Inferior parietal cortex (tissue), 1 donor: ENCODE measurements at regions not wholly inside any gene's neighbourhood (a gene's known extent, or its start where the extent isn't known, plus 50 kb on each side); places are given as distances from the start of the nearest gene placed in this dataset.
"Not testable (repeated sequence)": the region's sequence is repeated elsewhere in the genome, so short reads cannot be mapped to it uniquely, and the experiment has no call there.

ENCODE experiments used
- DNase-seq: peaks from one replicate; pipeline ENCODE4 v3.0.0-alpha.2; 2016; ENCODE audit errors: extremely low spot score

GRCh38 chr10:28859791-28860190, 182.5 kb downstream of the BAMBI start:
- DNase-seq: no peak

- DNase-seq: no peak
Observed at GRCh38 chr10:28862219-28862618, 184.9 kb downstream of the BAMBI start.

- no peak for DNase-seq
Observed at GRCh38 chr10:28869606-28870201, 192.4 kb downstream of the BAMBI start.

- DNase-seq: no peak
Observed at GRCh38 chr10:28871665-28872064, 194.3 kb downstream of the BAMBI start.

- DNase-seq: no peak
Observed at GRCh38 chr10:28872587-28873165, 195.4 kb downstream of the BAMBI start.

GRCh38 chr10:28873540-28873939, 196.2 kb downstream of the BAMBI start:
- DNase-seq: no peak

- no peak for DNase-seq
Observed at GRCh38 chr10:28874210-28874609, 196.9 kb downstream of the BAMBI start.

GRCh38 chr10:28875549-28876081, 198.3 kb downstream of the BAMBI start:
- DNase-seq: no peak

GRCh38 chr10:28878236-28878970, 201.1 kb downstream of the BAMBI start:
- peak; percentile 42 for DNase-seq

GRCh38 chr10:28879246-28879645, 201.9 kb downstream of the BAMBI start:
- DNase-seq: no peak

- DNase-seq: no peak
Observed at GRCh38 chr10:28879875-28880682, 202.8 kb downstream of the BAMBI start.

GRCh38 chr10:28880683-28880950, 203.3 kb downstream of the BAMBI start:
- no peak for DNase-seq

- DNase-seq: no peak
Observed at GRCh38 chr10:28881171-28881882, 204.0 kb downstream of the BAMBI start.

GRCh38 chr10:28883741-28884423, 206.6 kb downstream of the BAMBI start:
- DNase-seq: no peak

GRCh38 chr10:28890121-28890950, 213.0 kb downstream of the BAMBI start:
- DNase-seq: no peak

- DNase-seq: no peak
Observed at GRCh38 chr10:28891058-28891713, 213.9 kb downstream of the BAMBI start.

GRCh38 chr10:28892818-28893547, 215.7 kb downstream of the BAMBI start:
- no peak for DNase-seq

- no peak for DNase-seq
Observed at GRCh38 chr10:28894146-28894545, 216.8 kb downstream of the BAMBI start.

GRCh38 chr10:28895671-28896070, 218.3 kb downstream of the BAMBI start:
- not testable (repeated sequence) for DNase-seq
